PC-9 (cell line): ENCODE measurements at regions not wholly inside any gene's neighbourhood (a gene's known extent, or its start where the extent isn't known, plus 50 kb on each side); places are given as distances from the start of the nearest gene placed in this dataset.

Experiments used
- BruUV-seq: library from RNA; stranded (reverse); fragments of 400-500 nt; replicated peaks from 2 replicates; lab custom pipeline; 2021; lab: Mats Ljungman, UMichigan
- CTCF ChIA-PET: fragments of 300-600 bp; sonication (Branson Sonifier 250); formaldehyde crosslinking; loops from one replicate; lab custom pipeline; 2022; ENCODE audit warnings: antibody characterized with exemption; lab: Charles Lee
- POLR2A ChIA-PET: fragments of 300-600 bp; sonication (Branson Sonifier 250); formaldehyde crosslinking; loops from one replicate; lab custom pipeline; 2022; ENCODE audit warnings: antibody characterized with exemption; ENCODE audit not compliant: unreplicated experiment; lab: Charles Lee
- DNase-seq, 2 experiments: peaks; one replicate each; pipeline versions ENCODE4 v3.0.0 to v3.0.0-alpha.2; 2015 to 2022; ENCODE audit warnings: mixed read lengths in 1 of 2
- H2AFZ ChIP-seq: fragments of 200-600 bp; sonication (generic); 2 replicates; pipeline ENCODE4 v1.8.1; 2017; ENCODE audit warnings: antibody characterized with exemption
- H3F3A ChIP-seq: fragments of 200-600 bp; sonication (generic); 2 replicates; pipeline ENCODE4 v1.8.1; 2017; ENCODE audit warnings: antibody characterized with exemption, mild to moderate bottlenecking, low read depth; ENCODE audit not compliant: insufficient read depth
- H3K27ac ChIP-seq: fragments of 200-600 bp; sonication (generic); 2 replicates; pipeline ENCODE4 v1.6.1; 2016; ENCODE audit warnings: mixed run types
- H3K27me3 ChIP-seq: fragments of 200-600 bp; sonication (generic); 2 replicates; pipeline ENCODE4 v1.6.1; 2016; ENCODE audit warnings: low read depth, mixed run types; ENCODE audit not compliant: insufficient read depth
- H3K36me3 ChIP-seq: fragments of 200-600 bp; sonication (generic); 2 replicates; pipeline ENCODE4 v1.6.1; 2016; ENCODE audit warnings: low read depth, mixed run types
- H3K4me1 ChIP-seq: fragments of 200-600 bp; sonication (generic); replicated peaks from 2 replicates; pipeline ENCODE4 v1.6.1; 2016; ENCODE audit warnings: mixed run types; ENCODE audit not compliant: insufficient read depth
- H3K4me2 ChIP-seq: fragments of 200-600 bp; sonication (generic); 2 replicates; pipeline ENCODE4 v1.6.1; 2017; ENCODE audit warnings: mixed run types
- H3K4me3 ChIP-seq: fragments of 200-600 bp; sonication (generic); 2 replicates; pipeline ENCODE4 v1.6.1; 2016; ENCODE audit warnings: mixed run types
- H3K79me2 ChIP-seq: fragments of 200-600 bp; sonication (generic); 2 replicates; pipeline ENCODE4 v1.6.1; 2017; ENCODE audit warnings: low read depth, mixed run types
- H3K9me2 ChIP-seq: fragments of 200-600 bp; sonication (generic); 2 replicates; pipeline ENCODE4 v1.8.1; 2017; ENCODE audit warnings: mild to moderate bottlenecking; ENCODE audit not compliant: insufficient read depth
- H3K9me3 ChIP-seq: fragments of 200-600 bp; sonication (generic); 2 replicates; pipeline ENCODE4 v1.8.1; 2016; ENCODE audit warnings: low read depth; ENCODE audit not compliant: insufficient read depth
- H4K20me1 ChIP-seq: fragments of 200-600 bp; sonication (generic); 2 replicates; pipeline ENCODE4 v1.8.1; 2017; ENCODE audit not compliant: insufficient read depth
- CTCF ChIP-seq: fragments of 200-600 bp; sonication (generic); conservative IDR thresholded peaks from 2 replicates; pipeline ENCODE4 v1.6.1; 2017; ENCODE audit warnings: mixed run types, antibody characterized with exemption, mild to moderate bottlenecking, moderate library complexity
- EZH2 ChIP-seq: fragments of 200-600 bp; sonication (generic); IDR thresholded peaks from 2 replicates; pipeline ENCODE4 v1.8.0; 2017; ENCODE audit warnings: antibody characterized with exemption, low read depth
- intact Hi-C: fragments of 100-400 bp; cut with micrococcal nuclease; formaldehyde crosslinking; loops from one replicate; pipeline ENCODE4 v1.10.0; 2022; ENCODE audit not compliant: unreplicated experiment

GRCh38 chr1:67889466-67889865 is 56.2 kb upstream of the GNG12 start:
- H3K4me2 ChIP-seq = no peak overlapping the region
- no peaks in the 10 kb centered on the region for H3K36me3 ChIP-seq
- no peaks in the 10 kb centered on the region for H4K20me1 ChIP-seq
- intact Hi-C loops = no loop called here
- H3K27me3 ChIP-seq = no peaks in the 10 kb centered on the region
- H3K9me2 ChIP-seq = no peaks in the 10 kb centered on the region
- no TSS peak for BruUV-seq
- H3K4me3 ChIP-seq = no peak overlapping the region
- H2AFZ ChIP-seq = no peak overlapping the region
- no peak overlapping the region for H3K27ac ChIP-seq
- H3F3A ChIP-seq = no peaks in the 10 kb centered on the region; the same call in 1 of the 2 replicates
- peaks cover 15% of the 10 kb centered on the region for H3K4me1 ChIP-seq
- no peak for DNase-seq
- ChIA-PET POLR2A (no interaction called here), CTCF (interaction anchor here (0.6 kb wide), 1 partner anchor 99 kb away, joined by 3 read pairs; no protein-coding TSS in a partner anchor)
- H3K79me2 ChIP-seq = no peaks in the 10 kb centered on the region
- H3K9me3 ChIP-seq = peaks cover 6% of the 10 kb centered on the region
- TF ChIP-seq CTCF (no peak), EZH2 (no peak)

GRCh38 chr1:67888216-67889106 is 55.2 kb upstream of the GNG12 start:
- no peak overlapping the region for H2AFZ ChIP-seq
- DNase-seq = no peak
- POLR2A ChIA-PET = no interaction called here

GRCh38 chr1:67887146-67887545 is 53.9 kb upstream of the GNG12 start:
- Histone ChIP-seq H3K79me2 (no peaks in the 10 kb centered on the region), H3K4me3 (no peak overlapping the region), H3K27me3 (no peaks in the 10 kb centered on the region), H3K9me2 (no peaks in the 10 kb centered on the region), H3F3A (no peaks in the 10 kb centered on the region; the same call in 1 of the 2 replicates), H3K36me3 (no peaks in the 10 kb centered on the region), H3K27ac (no peak overlapping the region), H3K4me2 (no peak overlapping the region), H4K20me1 (no peaks in the 10 kb centered on the region), H3K4me1 (peaks cover 15% of the 10 kb centered on the region), H3K9me3 (peaks cover 10% of the 10 kb centered on the region), H2AFZ (no peak overlapping the region)
- no TSS peak for BruUV-seq
- TF ChIP-seq CTCF = no peak
- TF ChIP-seq EZH2 = no peak
- CTCF ChIA-PET = no interaction called here
- intact Hi-C loops = no loop called here
- DNase-seq = no peak
- POLR2A ChIA-PET = no interaction called here

More at GRCh38 chr1:67888216-67889106, 55.2 kb upstream of the GNG12 start:
- H3K9me2 ChIP-seq = no peaks in the 10 kb centered on the region
- no peak overlapping the region for H3K4me3 ChIP-seq
- intact Hi-C loops = no loop called here
- no TSS peak for BruUV-seq
- H3K27me3 ChIP-seq = no peaks in the 10 kb centered on the region
- peaks cover 8% of the 10 kb centered on the region for H3K9me3 ChIP-seq
- no peaks in the 10 kb centered on the region for H4K20me1 ChIP-seq
- no peaks in the 10 kb centered on the region; the same call in 1 of the 2 replicates for H3F3A ChIP-seq
- no peaks in the 10 kb centered on the region for H3K79me2 ChIP-seq
- no peak overlapping the region for H3K4me2 ChIP-seq
- CTCF ChIA-PET = no interaction called here
- TF ChIP-seq EZH2 (no peak), CTCF (no peak)
- H3K4me1 ChIP-seq = peaks cover 15% of the 10 kb centered on the region
- no peaks in the 10 kb centered on the region for H3K36me3 ChIP-seq
- H3K27ac ChIP-seq = no peak overlapping the region
